ENCODE measurements at regions not wholly inside any gene's neighbourhood (a gene's known extent, or its start where the extent isn't known, plus 50 kb on each side); places are given as distances from the start of the nearest gene placed in this dataset.
"Not testable (repeated sequence)": the region's sequence is repeated elsewhere in the genome, so short reads cannot be mapped to it uniquely, and the experiment has no call there.

DNA sequence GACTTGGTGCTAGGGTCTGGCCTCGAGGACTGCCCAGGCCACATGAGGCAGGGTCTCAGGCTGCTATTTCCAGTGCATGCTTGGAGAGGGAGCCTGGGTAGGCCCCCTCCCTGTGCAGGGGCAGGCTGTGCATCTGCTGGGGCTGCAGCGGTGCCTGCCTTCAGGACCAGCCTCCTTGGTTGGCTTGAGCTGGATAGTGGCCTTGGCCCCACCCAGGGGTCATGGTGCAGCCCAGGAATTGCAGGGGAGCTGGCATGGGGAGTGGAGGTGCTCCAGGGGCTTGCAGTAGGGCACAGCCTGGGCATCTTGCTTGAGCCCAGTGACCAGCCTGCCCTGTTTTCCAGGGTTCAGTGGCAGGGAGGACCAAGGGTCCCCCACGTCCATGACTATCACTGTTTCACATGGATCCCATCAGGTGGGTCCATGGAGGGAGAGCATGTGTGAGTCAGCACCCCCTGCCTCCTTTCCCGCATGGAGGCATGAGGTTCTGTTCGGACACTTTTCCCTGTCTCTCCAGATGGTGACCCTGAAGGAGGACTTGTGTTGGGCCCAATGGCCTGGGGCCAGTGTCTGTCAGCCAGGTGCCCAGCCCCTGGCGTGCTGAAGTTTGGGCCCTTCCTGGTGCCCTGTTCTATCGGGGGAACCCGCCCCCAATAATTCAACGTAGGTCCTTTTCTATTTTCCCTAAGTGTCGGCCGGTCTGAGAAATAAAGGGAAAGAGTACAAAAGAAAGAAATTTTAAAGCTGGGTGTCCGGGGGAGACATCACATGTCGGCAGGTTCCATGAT is 218.6 kb downstream of the SNRPN start:
- DNase-seq (ENCODE audit: low read depth): no peak
- H3K4me3 ChIP-seq (ENCODE audit: low read depth, low read length): no peak overlapping the region
- TF ChIP-seq, protein P1, sequence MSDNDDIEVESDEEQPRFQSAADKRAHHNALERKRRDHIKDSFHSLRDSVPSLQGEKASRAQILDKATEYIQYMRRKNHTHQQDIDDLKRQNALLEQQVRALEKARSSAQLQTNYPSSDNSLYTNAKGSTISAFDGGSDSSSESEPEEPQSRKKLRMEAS (IDR thresholded peaks at IDR 0.05; ENCODE audit: low read depth, low read length): no peak
- TF ChIP-seq MYC (IDR thresholded peaks at IDR 0.05; ENCODE audit: low read depth, low read length) (no peak), POLR2A (IDR thresholded peaks at IDR 0.05; ENCODE audit: extremely low read depth, insufficient read length) (no peak)
- TF ChIP-seq, protein P2, sequence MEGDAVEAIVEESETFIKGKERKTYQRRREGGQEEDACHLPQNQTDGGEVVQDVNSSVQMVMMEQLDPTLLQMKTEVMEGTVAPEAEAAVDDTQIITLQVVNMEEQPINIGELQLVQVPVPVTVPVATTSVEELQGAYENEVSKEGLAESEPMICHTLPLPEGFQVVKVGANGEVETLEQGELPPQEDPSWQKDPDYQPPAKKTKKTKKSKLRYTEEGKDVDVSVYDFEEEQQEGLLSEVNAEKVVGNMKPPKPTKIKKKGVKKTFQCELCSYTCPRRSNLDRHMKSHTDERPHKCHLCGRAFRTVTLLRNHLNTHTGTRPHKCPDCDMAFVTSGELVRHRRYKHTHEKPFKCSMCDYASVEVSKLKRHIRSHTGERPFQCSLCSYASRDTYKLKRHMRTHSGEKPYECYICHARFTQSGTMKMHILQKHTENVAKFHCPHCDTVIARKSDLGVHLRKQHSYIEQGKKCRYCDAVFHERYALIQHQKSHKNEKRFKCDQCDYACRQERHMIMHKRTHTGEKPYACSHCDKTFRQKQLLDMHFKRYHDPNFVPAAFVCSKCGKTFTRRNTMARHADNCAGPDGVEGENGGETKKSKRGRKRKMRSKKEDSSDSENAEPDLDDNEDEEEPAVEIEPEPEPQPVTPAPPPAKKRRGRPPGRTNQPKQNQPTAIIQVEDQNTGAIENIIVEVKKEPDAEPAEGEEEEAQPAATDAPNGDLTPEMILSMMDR (IDR thresholded peaks at IDR 0.05; ENCODE audit: low read depth, low read length): no peak

- not testable (repeated sequence) for DNase-seq (ENCODE audit: low read depth); H3K4me3 ChIP-seq (ENCODE audit: low read depth, low read length)
Observed at GRCh38 chr15:25174149-25174548, 219.4 kb downstream of the SNRPN start.

DNA sequence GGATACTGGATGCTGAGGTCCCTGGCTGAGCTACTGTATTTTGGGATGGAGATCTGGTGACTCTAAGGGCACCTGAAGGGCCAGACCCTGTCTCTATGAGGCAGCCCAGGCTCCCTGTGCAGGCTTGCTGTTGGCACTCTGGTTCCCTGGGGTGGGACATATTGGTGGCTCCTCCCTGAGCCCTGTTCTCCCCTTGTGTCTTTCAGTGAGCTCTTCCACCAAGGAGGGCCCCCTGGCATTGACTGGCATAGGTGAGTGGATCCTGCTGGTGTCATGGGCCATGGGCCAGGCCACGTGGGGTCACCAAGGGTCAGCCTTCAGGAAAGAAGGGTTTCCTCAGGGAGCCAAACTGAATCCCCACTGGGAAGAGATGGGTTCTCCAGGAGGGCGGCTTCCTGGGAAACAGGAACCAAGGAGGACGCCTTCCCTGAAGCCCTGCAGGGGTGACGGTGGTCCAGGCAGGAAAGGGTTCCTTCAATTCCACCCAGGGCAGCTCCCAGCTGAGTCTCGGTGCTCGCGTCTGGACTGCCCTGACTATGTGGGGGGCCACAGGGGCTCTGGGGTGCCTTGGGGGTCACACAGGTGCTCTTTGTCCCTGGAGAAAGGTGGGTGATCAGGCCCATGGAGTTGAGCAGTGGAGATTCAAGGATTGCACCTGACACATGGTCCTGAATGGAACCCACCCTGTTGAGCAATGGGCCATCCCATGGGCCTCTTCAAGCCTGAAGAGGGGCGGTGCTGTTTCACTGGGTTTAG is 220.4 kb downstream of the SNRPN start:
- TF ChIP-seq, protein P2 (IDR thresholded peaks at IDR 0.05; ENCODE audit: low read depth, low read length): no peak
- no peak for TF ChIP-seq POLR2A (IDR thresholded peaks at IDR 0.05; ENCODE audit: extremely low read depth, insufficient read length)
- TF ChIP-seq MYC (IDR thresholded peaks at IDR 0.05; ENCODE audit: low read depth, low read length): no peak
- TF ChIP-seq, protein P1 (IDR thresholded peaks at IDR 0.05; ENCODE audit: low read depth, low read length): no peak
- DNase-seq (ENCODE audit: low read depth): no peak
- no peak overlapping the region for H3K4me3 ChIP-seq (ENCODE audit: low read depth, low read length)

DNA sequence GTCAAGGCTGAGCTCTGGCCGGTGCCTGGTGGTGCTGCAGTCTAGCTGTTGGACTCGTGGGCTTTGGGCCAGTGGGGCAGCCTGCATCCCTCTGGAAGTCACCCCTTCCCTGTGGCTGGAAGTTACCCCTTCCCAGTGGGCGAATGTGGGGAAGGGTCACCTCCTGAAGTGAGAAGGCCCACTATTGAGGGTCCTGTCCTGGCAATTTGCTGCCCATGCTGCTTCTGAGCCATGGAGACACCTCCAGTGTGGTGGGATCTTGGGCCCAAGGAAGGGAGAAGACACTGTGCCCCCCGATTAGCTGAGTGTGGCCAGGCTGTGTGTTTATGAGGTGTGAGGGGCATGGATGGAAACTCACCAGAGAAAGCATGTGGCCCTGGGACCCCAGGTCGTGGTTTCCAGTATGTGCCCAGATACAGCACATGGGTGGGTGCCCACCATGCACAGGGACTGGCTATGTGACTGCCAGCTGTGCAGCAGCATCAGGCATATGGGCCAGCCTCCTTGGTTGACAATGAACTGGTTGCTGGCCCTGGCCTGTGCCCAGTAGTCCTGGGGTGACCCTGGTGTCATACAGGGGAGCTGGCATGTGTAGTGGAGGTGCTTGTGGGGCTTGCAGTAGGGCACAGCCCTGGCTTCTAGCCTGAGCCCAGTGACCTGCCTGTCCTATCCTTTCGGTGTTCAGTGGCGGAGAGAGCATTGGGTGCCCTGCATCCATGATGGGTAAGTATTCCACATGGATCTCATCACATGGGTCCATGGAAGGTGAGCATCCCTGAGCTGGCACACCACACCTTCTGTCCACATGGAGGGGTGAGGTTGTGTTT is 221.2 kb downstream of the SNRPN start:
- no peak overlapping the region for H3K4me3 ChIP-seq (ENCODE audit: low read depth, low read length)
- no peak for TF ChIP-seq POLR2A (IDR thresholded peaks at IDR 0.05; ENCODE audit: extremely low read depth, insufficient read length)
- TF ChIP-seq, protein P2 (IDR thresholded peaks at IDR 0.05; ENCODE audit: low read depth, low read length): no peak
- TF ChIP-seq MYC (IDR thresholded peaks at IDR 0.05; ENCODE audit: low read depth, low read length): no peak
- TF ChIP-seq, protein P1 (IDR thresholded peaks at IDR 0.05; ENCODE audit: low read depth, low read length): no peak
- DNase-seq (ENCODE audit: low read depth): no peak

DNA sequence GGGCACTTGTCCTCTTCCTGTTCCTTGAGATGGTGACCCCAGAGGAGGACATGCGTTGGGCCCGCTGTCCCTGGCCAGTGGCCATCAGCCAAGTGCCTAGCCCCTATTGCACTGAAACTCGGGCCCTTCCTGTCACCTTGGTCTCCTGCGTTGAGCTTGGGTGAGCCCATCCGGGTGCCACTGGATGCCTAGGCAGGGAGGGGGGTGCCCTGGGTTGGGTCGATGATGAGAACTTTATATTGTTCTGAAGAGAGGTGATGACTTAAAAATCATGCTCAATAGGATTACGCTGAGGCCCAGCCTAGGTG is 221.8 kb downstream of the SNRPN start:
- TF ChIP-seq MYC (IDR thresholded peaks at IDR 0.05; ENCODE audit: low read depth, low read length) (no peak), POLR2A (IDR thresholded peaks at IDR 0.05; ENCODE audit: extremely low read depth, insufficient read length) (no peak)
- TF ChIP-seq, protein P2 (IDR thresholded peaks at IDR 0.05; ENCODE audit: low read depth, low read length): no peak
- TF ChIP-seq, protein P1 (IDR thresholded peaks at IDR 0.05; ENCODE audit: low read depth, low read length): no peak
- H3K4me3 ChIP-seq (ENCODE audit: low read depth, low read length): no peak overlapping the region
- no peak for DNase-seq (ENCODE audit: low read depth)

Data from NB4 (cell line).